ENCODE measurements at regions not wholly inside any gene's neighbourhood (a gene's known extent, or its start where the extent isn't known, plus 50 kb on each side); places are given as distances from the start of the nearest gene placed in this dataset.
"Not testable (repeated sequence)": the region's sequence is repeated elsewhere in the genome, so short reads cannot be mapped to it uniquely, and the experiment has no call there.

DNA sequence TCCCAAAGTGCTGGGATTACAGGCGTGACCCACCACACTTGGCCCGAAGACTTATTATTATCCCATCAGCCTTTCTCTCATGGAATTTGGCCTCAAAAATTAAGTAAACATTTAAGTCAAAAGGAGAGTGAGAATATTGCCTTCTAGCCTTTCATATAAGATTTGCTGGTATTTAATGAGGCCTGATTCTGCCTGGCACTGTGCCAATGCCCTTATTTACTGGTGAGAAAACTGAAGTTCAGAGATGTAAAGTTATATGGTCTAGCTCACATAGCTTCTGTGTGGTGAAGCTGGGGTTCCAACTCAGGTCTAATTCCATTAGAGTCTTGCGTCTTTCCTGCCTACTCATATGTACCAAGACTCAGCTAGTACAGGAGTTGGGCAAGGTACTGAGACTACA is 260.2 kb downstream of the SDHAF3 start:
- DNase-seq (ENCODE audit: low spot score), result no peak

DNA sequence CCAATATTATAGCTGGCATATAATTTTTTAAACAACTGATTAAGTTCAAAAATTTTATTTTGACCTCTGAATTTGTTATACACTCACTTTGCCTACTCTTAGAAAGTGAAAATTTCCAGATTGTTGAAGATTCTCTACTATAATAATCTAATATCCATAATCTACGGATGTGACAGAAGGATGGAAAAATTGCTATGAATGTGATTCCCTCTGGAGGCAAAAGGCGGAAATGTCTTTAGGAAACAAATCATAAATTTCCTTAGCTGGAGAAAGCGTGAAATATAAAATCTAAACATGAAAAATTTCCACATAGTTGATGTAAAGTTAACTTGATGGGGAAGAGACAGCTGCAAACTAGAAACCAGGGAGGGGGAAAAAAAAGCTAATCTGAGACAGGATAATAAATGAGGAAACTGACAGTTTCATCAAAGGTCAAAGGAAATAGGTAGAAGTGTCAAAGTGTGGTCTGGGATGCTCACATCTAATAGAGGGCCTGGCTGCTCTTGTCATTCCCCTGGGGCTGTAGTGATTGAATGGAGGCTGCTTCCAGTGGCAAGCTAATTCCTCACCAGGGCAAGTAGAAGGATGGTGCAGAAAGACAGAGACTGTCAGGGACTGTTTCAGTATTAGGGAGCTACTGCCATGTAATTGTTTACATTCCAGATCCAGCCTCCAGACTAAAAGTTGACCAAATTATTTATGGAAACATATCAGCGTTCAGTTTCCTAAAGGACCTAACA is 264.5 kb downstream of the SDHAF3 start:
- DNase-seq (ENCODE audit: low spot score), result no peak

DNA sequence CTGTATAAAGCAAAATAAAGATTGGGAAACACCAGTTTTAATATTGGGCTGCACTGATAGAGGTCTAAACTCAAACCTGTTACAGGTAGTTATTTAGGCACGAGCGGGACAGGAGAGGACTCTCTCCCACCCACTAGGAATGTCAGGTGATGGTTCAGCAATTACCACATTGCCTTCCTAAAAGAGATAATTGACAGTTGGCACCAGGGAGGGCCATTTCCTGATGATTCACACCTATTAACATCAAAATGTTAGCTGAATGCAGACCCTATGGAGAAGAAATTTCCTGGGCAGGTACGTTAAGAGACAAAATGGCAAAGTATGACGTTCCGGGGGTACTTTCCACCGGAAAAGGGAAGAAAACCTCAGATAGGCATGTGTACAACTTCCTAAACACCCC is 272.6 kb downstream of the SDHAF3 start:
- no peak for DNase-seq (ENCODE audit: low spot score)

DNA sequence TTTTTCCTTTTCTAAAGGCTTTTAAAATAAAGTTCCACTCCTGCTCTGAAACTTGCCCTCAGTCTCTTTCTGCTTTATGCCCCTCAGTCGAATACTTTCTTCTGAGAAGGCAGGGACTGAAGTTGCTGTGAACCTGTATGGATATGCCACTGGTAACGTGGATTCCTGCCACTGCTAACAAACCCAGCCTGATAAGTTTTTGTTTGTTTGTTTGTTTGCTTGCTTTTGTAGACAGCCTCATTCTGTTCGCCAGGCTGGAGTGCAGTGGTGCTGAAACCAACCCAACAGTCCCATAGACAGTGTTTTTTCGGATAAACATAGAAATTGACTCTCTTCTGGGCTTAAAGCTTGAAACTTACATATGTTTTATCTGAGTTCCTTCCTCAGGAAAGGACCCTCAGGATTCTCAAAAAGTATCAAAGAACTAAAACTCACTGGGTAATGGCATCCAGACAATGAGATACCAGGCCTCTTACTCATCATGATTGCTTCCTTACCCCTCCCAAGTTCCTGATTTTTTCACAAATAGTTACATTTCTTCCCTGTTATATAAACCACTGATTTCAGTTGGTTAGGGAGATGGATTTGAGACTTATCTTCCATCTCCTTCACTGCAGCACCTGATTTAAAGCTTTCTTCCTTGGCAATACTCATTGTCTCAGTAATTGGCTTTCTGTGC is 273.6 kb downstream of the SDHAF3 start:
- DNase-seq (ENCODE audit: low spot score), result no peak

DNA sequence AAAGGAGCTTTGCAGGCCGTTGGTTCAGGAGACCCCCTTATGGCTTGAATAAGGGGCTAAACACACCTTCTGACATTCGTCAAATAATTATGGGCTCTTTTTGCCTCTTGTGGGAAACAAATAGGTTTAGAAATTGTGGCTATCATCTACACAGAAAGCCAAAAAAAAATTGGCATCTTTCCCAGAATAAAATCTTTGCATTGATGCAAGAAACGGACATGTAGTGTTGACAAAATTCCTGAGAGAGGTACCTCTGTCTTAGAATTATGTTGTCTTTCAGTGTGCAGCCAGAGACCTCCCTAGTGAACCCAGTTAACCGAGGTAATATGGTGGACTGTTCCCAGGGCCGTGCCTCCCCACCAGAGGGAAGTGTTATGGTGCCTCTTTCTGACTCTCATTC is 283.9 kb downstream of the SDHAF3 start:
- DNase-seq (ENCODE audit: low spot score), result no peak

DNA sequence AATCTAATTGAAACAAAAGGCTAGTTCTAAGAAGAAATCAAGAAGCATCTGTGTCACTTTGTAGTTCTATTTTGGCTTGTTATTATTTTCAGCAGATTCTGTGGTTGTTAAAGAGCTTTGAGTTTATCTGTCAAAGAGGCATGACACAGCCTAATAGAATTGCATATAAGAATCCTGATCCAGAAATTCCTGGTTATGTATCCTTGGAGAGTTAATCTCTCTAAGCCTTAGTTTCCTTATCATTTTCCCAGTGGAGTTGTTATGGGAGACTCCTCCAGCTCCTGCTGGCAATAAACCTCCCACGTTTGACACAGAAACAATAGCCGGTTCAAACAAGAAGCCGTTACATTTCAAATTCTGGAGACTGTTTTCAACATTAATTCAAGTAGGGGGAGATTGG is 288.3 kb downstream of the SDHAF3 start:
- DNase-seq (ENCODE audit: low spot score), result no peak

DNA sequence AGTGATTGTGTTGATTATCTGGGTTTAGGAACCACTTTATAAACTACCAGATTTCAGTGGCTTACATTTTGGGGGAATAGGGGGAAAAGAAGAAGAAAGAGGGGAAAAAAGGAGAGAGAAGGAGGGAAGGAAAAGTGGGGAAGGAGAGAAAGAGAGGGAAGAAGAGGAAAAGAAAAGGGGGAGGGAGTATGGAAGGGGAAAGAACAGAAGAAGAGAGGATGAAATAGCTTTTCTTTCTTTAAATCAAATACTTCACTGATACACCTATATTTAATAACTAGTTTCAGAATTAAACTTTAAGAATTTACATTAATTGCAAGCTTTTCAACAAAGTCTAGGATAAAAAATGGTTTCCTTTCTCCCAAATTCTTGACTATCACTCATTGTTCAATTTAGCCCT is 289.6 kb downstream of the SDHAF3 start:
- DNase-seq (ENCODE audit: low spot score), result no peak

DNA sequence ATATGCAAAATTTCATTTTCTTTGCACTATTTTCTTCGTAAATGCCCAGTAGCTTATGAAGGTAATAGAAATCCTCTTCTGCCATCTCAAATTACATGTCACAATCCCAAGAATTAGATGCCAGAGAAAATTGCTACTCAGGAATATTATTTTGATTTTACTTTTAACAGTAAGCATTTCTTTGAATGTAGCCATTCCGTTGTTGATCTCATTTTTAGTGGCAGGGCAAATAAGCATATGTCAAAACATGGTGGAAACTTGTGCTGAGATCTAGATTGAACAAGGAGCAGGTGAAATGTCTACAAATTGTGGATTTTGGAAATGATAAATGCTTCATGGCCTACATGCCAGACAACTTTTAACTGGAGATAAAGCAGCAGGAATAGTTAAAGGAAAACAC is 291.8 kb downstream of the SDHAF3 start:
- no peak for DNase-seq (ENCODE audit: low spot score)

DNA sequence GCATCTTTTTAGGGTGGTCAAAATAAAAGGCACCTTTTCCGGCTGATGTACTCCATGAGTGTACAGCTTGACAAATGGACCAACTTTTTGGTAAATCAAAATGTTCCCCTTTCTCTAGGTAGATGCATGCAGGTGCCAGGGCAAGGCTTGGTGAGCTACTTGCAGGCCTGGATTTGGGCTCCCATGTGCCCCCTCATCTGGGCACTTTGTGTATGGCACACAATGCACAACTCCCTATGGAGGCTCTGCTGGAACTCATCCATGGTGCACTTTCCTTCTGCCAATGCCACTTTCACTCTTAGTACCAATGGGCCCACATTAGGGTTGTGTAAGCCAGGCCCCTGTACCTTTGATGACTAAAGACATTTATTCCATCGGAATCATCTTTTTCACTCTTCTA is 300.8 kb downstream of the SDHAF3 start:
- DNase-seq (ENCODE audit: low spot score), result no peak

DNA sequence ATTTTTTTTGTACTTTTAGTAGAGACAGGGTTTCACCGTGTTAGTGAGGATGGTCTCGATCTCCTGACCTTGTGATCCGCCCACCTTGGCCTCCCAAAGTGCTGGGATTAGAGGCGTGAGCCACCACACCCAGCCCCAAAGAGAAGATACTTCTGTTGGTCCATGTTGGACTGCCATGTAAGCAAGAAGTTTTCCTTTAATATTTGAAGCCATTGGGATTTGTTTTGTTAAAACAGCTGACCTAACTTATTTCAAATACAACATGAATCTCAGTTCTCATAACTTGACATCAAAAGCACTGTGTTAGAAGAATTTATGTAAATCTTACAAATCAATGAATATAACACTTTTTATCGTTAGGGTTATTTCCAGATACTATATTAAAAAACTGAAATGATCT is 302.4 kb downstream of the SDHAF3 start:
- no peak for DNase-seq (ENCODE audit: low spot score)

DNA sequence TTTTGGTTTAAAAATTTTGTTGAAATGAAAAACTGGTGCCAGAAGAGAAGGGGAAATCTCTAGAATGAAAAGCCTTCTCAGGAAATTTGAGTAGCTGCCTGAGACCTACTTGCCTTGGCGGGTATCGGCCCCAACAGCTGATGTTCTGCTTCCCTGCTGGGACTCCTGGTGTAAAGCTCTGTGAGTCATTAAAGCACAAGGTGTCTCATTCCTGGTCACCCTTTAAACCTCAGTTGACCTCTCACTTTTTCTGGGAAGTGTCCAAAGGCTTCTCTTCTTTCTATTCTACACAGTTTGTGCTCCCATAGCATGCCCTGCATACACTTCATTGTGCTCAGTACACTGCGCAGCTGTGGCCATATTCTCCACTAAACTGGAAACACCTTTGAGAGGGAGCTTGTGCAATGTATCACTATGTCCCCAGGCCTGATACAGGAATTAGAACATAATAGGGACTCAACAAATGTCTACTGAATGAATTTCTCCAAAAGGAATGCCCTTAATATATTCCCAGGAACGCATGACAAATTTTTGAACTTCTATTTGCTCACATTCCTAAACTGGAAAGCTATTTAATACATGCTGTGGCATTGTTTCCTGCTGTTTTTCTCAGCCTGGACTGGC is 303.9 kb downstream of the SDHAF3 start:
- no peak for DNase-seq (ENCODE audit: low spot score)

DNA sequence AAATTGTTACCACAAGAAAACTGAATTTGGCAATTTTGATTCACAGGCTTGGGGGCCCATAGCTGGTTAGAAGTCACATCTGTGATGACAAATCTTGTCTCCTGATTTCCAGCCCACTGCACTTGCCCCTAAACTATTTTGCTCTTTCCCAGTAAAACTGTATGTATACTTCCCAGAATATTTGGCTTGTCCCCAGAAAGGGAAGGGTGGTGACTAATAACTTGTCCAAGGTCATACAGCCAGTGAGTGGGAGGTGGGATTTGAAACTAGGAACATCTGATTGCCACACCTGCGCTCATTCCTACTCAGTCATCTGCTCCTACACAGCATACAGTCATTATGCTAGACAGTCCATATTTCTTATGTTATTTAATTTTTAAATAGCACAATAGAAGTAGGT is 304.5 kb downstream of the SDHAF3 start:
- DNase-seq (ENCODE audit: low spot score), result no peak

DNA sequence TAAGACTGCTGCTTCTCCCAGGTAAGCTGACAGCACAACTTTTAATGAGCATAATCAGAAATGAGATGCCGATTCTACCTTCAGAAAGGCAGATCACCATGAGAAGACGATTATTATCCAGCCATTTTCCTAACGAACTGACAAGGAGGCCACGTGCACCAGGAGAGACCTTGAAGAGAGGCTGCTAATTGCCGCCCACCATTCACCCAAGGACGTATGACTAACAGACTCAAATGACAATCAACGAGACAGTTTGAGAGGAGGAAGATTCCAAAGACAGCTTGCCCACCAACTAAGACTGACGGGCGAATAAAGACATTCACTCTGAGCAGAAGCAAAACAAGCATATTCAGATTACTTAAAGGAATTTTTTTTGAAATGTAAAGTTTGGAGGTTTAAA is 301.9 kb upstream of the TAC1 start:
- DNase-seq (ENCODE audit: low spot score), result no peak

DNA sequence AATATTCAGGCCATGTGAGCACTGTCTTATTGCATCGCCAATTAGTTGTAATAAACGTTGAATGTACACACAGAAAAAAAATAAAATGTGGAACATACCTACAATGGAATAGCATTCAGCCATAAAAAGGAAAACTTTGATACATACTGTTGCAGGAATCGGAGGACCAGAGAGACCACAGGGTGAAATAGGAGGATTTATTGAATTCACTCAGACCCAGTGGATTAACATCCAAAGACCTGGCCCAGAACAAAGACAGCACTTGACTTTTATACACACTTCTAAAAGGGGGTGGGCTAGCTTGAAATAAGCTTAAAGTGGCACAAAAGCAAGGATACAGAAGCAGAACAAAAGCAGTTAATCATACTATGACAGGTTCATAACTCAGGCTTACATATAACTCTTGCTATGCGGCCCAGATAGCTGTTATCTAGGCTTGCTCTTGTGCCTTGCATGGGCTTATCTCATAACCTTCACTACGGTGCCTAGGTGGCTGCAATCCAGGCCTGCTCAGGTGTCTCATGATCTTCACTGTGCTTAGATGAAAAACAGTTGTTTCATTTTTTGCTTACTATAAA is 292.2 kb upstream of the TAC1 start:
- DNase-seq (ENCODE audit: low spot score), result no peak

DNA sequence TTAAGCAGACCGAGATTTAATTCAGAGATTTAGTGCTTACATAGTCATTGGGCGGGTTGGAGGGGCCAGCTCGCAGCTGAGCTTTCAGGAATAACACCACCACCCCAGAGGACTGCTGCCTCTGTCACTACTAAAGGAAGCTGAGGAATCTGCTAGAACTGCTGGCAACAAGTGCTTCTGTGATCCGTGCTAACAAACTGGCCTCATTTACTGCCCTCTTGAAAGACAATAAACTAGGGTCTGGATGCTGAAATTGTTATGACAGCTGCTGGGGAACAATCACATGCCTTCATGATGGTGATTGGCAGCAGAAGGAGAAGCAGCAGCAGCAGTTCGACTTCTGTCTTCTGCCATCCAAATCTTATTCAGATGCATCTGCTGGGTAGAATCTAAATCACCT is 285.5 kb upstream of the TAC1 start:
- no peak for DNase-seq (ENCODE audit: low spot score)

DNA sequence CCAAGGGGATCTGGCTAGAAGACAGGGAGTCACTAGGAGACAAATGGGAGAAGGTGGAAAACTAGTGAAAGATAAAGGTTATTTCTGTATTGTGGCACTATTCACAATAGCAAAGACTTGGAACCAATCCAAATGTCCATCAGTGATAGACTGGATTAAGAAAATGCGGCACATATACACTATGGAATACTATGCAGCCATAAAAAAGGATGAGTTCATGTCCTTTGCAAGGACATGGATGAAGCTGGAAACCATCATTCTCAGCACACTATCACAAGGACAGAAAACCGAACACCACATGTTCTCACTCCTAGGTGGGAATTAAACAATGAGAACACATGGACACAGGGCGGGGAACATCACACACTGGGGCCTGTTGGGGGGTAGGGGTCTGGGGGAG is 282.4 kb upstream of the TAC1 start:
- DNase-seq (ENCODE audit: low spot score), result not testable (repeated sequence)

DNA sequence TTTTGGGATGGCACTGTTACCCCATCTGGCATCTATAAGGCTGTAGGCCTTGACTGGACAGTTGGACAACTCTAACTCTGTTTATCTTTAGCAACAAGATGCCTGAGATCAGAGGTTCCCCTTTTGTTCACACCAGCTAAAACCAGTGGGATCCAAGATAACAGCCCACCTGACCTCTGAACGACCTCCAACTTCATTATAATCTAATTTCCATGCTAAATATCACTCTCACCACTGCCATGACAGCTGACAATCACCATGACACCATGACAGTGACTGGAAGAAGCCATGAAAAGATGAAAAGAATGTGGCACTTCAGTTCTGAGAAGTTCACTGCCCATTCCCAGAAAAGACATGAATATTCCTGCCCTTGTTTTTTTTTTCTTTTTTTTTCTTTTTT is 281.4 kb upstream of the TAC1 start:
- no peak for DNase-seq (ENCODE audit: low spot score)

DNA sequence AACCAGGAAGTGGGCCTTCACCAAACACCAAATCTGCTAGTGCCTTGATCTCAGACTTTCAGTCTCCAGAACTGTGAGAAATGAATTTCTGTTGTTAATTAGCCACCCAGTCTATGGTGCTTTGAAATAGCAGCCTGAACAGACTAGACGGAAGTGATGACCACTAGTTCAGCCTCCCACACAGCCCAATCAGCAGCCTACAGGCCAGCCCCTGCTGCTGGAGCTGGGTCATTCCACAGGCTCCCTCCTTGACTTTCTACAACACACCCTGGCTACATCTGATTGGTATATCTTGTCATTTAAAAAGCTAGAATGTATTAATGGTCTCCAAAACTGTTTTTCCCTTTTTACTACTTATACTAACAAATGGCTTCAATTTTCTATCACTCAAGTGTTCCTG is 277.2 kb upstream of the TAC1 start:
- DNase-seq (ENCODE audit: low spot score), result no peak

DNA sequence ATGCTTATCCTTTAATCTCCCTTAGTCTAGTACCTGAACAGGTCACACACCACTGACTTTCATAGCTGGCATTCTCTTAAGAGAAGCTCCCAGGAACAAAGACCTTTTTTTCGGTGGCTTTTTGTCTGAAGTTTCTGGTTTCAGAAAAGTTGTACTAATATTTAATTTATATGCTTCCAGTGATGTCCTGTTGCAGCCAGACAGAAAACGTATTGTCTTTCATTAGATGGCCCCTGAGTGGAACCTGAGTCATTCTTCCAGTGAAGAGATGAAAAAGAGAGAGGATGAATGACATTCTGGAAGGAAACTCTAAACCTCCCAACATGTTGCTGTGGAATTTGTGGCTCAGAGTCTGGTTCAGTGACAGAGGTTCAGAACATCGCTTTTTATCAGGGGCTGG is 274.8 kb upstream of the TAC1 start:
- DNase-seq (ENCODE audit: low spot score), result no peak

DNA sequence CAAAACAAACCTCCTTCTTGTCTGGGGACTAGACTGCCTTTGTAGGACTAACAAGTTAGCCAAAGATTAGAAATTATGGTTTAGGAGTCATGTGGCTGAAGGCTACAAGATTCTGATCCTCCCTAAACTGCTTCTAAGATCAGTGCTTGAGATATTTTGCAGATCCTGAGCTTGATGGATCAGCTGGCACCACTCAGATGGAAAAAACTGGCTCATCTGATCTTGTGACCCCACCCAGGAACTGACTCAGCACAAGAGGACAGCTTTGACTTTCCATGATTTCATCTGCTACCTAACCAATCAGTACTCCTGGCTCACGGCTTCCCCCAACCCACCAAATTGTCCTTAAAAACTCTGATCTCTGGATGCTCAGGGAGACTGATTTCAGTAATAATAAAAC is 271.5 kb upstream of the TAC1 start:
- no peak for DNase-seq (ENCODE audit: low spot score)

DNA sequence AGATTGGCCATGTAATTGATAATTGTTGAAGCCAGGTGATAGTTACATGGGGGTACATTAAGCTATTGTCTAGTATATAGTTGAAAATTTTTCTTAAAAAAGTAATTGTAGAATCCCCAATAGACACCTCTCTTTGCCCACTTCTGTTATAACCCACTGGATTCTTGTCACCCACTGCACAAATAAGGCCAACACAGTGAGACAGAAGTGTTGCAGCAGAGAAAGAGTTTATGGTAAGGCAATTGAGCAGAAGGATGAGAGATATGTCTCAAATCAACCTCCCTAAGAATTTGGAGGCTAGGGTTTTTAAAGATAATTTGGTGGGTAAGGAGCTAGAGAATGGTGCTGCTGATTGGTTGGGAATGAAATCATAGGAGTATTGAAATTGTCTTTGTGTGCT is 270.3 kb upstream of the TAC1 start:
- DNase-seq (ENCODE audit: low spot score), result no peak

DNA sequence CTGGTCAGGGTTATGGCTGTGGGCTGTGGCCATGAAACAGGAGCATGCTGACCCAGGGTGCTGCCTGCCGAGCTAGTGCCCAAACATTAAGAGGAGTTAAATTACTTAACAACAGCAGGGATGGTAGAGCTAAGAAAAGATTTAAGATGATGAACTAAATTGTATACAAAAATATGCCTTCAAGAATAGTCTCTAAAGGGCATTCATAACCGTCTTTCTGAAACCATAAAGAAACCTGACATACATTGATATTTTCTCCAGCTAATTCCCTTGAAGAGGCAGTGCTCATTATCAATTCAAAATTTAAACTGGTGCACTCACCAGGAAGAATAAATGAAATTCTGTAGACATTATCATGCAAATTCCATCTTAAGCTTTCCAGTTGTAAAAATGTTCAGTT is 265.8 kb upstream of the TAC1 start:
- no peak for DNase-seq (ENCODE audit: low spot score)

DNA sequence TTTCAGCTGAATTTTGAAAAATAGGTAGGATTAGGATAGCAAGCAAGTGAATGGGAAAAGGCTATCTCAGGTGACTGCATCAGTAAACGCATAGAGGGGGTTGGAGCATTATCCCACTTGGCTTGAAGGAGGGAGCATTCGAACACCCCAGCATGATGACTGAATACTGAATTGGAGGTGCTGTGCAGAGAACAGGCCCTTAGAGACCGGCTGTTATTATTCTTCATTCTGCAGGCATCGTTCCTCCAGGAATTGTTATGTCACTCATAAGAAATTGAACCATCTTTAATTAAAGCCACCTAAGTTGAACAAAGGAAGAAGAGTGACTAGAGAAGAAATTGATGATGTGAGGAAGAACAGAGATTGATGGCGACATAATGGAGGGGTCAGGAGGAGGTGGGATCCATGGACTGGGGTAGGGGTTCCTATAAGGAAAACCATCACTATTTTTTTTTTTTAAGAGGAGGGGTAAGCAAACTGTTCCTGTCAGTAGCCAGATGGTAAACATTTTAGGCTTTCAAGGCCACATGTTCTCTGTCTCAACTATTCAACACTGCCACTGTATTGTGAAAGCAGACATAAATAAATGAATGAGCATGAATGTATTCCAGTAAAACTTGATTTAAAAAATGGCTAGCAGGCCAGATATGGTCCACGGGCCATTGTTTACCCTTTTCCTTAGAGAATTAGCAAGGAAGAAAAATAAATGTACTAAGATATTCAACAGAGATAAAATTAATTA is 264.7 kb upstream of the TAC1 start:
- no peak for DNase-seq (ENCODE audit: low spot score)

Measured in D341Med (cell line).